Glutamatergic neuron (in vitro differentiated cells): ENCODE measurements at regions not wholly inside any gene's neighbourhood (a gene's known extent, or its start where the extent isn't known, plus 50 kb on each side); places are given as distances from the start of the nearest gene placed in this dataset.
A peak's percentile ranks its signal among the peaks of the same experiment; 100 is the strongest.
"Not testable (repeated sequence)": the region's sequence is repeated elsewhere in the genome, so short reads cannot be mapped to it uniquely, and the experiment has no call there.

Experiments used
- DNase-seq: peaks from one replicate; pipeline ENCODE4 v3.0.0; 2022
- H3K27ac Mint-ChIP-seq: one replicate; pipeline ENCODE4 v1.8.0; 2020; ENCODE audit warnings: mild to moderate bottlenecking, mixed read lengths, inconsistent platforms; ENCODE audit not compliant: unreplicated experiment
- H3K27me3 Mint-ChIP-seq: one replicate; pipeline ENCODE4 v1.8.0; 2020; ENCODE audit warnings: mild to moderate bottlenecking, moderate library complexity, mixed read lengths, inconsistent platforms; ENCODE audit not compliant: unreplicated experiment
- H3K36me3 Mint-ChIP-seq: one replicate; pipeline ENCODE4 v1.8.0; 2020; ENCODE audit warnings: mild to moderate bottlenecking, mixed read lengths, inconsistent platforms; ENCODE audit not compliant: unreplicated experiment
- H3K4me1 Mint-ChIP-seq: one replicate; pipeline ENCODE4 v1.8.0; 2020; ENCODE audit warnings: mild to moderate bottlenecking, low read depth, mixed read lengths, inconsistent platforms; ENCODE audit not compliant: unreplicated experiment
- H3K4me3 Mint-ChIP-seq: one replicate; pipeline ENCODE4 v1.8.0; 2020; ENCODE audit warnings: mild to moderate bottlenecking, mixed read lengths, inconsistent platforms; ENCODE audit not compliant: unreplicated experiment
- H3K9me3 Mint-ChIP-seq: one replicate; pipeline ENCODE4 v1.8.0; 2020; ENCODE audit warnings: mild to moderate bottlenecking, moderate library complexity, mixed read lengths, inconsistent platforms; ENCODE audit not compliant: unreplicated experiment
- TF ChIP-seq, protein P1 (sequence below): fragments of 200-600 bp; sonication (generic); IDR thresholded peaks from one replicate; pipeline ENCODE4 v1.5.0; 2021; ENCODE audit not compliant: partially characterized antibody, unreplicated experiment

DNA sequence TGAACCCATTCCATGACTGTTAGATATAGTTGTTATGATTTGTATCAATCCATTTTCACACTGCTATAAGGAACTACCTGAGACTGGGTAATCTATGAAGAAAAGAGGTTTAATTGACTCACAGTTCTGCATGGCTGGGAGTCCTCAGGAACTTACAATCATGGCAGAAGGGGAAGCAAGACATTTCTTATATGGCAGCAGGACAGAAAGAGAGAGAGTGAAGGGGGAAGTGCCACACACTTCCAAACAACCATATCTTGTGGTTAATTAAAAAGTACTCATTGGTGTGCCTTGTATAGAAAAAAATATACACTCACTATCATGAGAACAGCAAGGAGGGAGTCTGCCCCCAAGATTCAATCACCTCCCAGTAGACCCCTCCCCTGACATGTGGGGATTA is 137.6 kb upstream of the NBPF11 start:
- no peak for DNase-seq
- Mint-ChIP-seq H3K36me3 (peaks cover 15% of the 10 kb centered on the region), H3K27ac (no peak overlapping the region), H3K27me3 (no peaks in the 10 kb centered on the region), H3K4me1 (peaks cover 15% of the 10 kb centered on the region), H3K9me3 (peaks cover 3% of the 10 kb centered on the region), H3K4me3 (no peak overlapping the region)
- TF ChIP-seq, protein P1, sequence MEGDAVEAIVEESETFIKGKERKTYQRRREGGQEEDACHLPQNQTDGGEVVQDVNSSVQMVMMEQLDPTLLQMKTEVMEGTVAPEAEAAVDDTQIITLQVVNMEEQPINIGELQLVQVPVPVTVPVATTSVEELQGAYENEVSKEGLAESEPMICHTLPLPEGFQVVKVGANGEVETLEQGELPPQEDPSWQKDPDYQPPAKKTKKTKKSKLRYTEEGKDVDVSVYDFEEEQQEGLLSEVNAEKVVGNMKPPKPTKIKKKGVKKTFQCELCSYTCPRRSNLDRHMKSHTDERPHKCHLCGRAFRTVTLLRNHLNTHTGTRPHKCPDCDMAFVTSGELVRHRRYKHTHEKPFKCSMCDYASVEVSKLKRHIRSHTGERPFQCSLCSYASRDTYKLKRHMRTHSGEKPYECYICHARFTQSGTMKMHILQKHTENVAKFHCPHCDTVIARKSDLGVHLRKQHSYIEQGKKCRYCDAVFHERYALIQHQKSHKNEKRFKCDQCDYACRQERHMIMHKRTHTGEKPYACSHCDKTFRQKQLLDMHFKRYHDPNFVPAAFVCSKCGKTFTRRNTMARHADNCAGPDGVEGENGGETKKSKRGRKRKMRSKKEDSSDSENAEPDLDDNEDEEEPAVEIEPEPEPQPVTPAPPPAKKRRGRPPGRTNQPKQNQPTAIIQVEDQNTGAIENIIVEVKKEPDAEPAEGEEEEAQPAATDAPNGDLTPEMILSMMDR, result no peak

DNA sequence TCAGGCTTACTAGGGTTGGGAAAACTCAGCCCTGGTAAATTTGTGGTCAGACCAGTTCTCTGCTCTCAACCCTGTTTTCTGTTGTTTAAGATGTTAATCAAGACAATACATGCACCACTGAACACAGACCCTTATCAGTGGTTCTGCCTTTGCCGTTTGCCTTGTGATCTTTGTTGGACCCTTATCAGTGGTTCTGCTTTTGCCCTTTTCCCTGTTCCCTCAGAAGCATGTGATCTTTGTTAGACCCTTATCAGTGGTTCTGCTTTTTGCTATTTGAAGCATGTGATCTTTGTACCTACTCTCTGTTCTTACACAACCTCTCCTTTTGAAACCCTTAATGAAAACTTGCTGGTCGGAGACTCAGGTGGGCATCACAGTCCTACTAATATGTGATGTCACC is 133.9 kb upstream of the NBPF11 start:
- H3K27me3 Mint-ChIP-seq, H3K9me3 Mint-ChIP-seq, H3K4me3 Mint-ChIP-seq, H3K27ac Mint-ChIP-seq, DNase-seq, H3K4me1 Mint-ChIP-seq: not testable (repeated sequence)
- peaks cover 15% of the 10 kb centered on the region for H3K36me3 Mint-ChIP-seq

DNA sequence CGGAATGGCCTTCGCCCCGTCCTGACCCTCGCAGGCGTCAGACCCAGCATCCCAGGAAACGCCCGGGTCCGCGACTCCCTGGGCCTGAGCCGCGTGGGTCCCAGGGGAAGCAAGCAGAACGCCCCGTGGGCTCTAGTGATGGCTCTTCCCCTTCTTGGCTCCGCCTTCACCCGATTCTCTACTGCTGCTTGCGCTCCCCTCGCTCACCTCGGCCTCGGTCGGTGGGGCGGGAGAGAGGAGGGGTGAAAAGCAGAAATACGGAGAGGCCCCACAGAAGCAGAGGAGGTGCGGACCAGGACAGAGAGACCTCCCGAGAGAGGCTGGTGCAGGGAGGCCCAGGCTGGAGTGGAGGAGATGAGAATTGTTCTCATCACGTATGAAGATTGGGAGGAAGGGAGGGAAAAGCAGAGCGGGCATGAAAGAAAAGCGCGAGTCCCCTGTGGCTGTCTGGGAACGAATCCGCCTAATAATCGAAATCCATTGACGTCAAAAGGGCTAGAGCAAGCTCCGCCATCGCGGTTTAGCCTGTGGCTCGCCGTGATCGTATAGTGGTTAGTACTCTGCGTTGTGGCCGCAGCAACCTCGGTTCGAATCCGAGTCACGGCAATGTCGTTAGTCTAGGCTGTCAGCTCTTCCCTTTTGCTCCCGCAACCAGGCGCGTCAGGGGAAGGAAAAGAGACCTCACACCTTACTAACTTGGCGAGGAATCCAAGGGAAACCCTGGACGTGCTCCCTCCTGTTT is 128.9 kb upstream of the NBPF11 start:
- peak overlapping the region; percentile 86 for H3K4me3 Mint-ChIP-seq
- H3K4me1 Mint-ChIP-seq, H3K36me3 Mint-ChIP-seq, DNase-seq, H3K27me3 Mint-ChIP-seq, H3K27ac Mint-ChIP-seq, H3K9me3 Mint-ChIP-seq: not testable (repeated sequence)

DNA sequence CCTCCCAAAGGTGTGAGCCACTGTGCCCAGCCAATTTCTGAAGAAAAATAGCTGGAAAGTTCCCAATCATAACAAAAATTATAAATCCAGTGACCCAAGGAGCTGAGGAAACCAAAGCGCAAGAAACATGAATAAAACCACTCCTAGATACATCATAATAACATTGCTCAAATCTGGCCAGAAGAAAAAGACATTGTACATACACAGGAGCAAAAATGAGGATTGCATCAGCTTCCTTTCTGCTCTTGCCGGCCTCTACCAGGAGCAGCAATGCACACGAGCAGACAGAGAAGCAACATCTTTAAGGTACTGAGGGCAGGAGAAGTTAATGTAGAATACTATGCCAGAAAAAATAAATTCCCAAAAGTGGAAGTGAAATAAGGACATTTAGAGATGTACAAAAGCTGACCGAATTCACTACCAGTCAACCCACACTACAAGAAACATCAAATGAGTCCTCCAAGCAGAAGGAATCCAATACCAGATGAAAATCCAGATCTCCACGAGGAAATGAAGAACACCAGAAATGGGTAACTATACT is 127.0 kb upstream of the NBPF11 start:
- H3K4me3 Mint-ChIP-seq, result peak overlapping the region; percentile 63
- H3K4me1 Mint-ChIP-seq, DNase-seq, H3K27ac Mint-ChIP-seq, H3K36me3 Mint-ChIP-seq, H3K9me3 Mint-ChIP-seq, H3K27me3 Mint-ChIP-seq: not testable (repeated sequence)

DNA sequence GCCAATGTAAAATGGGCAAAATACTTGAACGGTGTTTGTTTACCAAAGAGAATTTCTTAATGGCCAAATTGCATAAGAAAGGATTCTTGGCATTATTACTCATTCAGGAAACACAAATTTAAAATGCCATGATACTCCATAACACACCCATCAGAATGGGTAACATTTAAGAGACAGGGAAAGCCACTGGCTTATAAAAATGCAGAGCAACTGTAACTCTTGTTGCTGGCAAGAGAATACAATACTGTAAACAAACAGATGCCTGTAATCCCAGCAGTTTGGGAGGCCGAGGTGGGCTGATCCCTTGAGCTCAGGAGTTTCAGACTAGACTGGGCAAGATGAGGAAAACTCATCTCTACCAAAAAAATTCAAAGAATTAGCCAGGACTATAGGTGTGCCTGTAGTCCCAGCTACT is 125.8 kb upstream of the NBPF11 start:
- H3K27me3 Mint-ChIP-seq, DNase-seq, H3K9me3 Mint-ChIP-seq, H3K36me3 Mint-ChIP-seq, H3K4me1 Mint-ChIP-seq, H3K4me3 Mint-ChIP-seq, H3K27ac Mint-ChIP-seq: not testable (repeated sequence)

DNA sequence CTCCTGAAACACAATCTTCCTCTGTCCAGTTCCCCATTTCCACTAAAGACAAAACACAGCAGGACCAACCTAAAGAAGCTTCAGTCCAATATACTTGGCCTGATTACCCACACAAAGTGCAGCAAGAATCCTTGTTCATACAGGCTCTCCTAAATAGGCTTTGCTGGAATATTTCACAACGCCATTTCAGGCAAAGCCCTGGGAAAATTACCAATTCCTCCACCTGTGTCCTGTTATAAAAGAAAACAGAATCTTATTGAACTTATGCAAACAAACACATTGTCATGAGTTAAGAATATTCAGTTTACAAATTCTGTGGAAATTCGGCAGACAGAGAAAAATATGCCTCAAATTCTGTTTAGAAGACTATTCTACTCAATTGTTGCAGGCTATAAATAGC is 115.0 kb upstream of the NBPF11 start:
- H3K4me3 Mint-ChIP-seq, H3K27ac Mint-ChIP-seq, DNase-seq, H3K4me1 Mint-ChIP-seq, H3K36me3 Mint-ChIP-seq, H3K9me3 Mint-ChIP-seq, H3K27me3 Mint-ChIP-seq: not testable (repeated sequence)

DNA sequence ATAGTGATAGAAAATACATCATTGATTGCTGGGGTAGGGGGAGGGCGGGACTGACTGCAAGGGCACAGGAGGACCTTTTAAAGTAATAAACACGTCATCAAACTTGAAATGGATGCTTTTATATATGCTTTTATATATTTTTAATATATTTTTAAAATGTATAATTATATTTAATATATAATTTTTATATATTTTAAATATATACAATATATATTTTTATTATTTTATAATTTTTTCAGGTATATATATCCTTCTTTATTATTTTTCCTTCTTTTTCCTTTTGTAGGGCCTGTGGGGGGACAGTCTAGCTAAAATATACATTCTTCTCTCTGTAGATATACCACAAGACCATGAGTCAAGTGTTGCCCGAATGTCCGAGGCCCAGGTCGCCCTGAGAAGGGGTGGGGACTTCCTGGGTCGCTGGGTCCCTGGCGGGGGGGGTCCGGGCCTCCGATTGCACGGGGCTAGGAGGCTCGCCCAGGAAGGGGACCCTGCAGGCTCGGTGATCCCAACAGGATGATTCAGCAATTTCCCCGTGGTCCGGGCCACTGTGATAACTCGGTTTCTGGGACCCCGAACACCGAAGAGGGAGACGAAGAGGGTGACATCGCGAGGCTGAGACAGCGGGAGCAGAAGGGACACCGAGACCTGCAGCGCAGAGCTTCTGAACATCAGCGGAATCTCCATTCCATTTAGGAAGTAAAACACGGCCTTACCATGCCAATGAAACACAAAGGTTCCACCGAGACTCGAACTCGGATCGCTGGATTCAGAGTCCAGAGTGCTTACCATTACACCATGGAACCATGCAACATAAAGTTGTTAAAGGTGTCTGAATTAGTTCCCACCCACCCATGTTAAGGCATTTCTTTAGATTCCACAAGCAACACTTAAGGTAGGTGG is 112.5 kb upstream of the NBPF11 start:
- peaks cover 9% of the 10 kb centered on the region for H3K4me1 Mint-ChIP-seq
- TF ChIP-seq, protein P1, result no peak
- H3K9me3 Mint-ChIP-seq, result peaks cover 6% of the 10 kb centered on the region
- H3K27me3 Mint-ChIP-seq, result peaks cover 11% of the 10 kb centered on the region
- no peak overlapping the region for H3K27ac Mint-ChIP-seq
- DNase-seq, result peak; percentile 45
- H3K36me3 Mint-ChIP-seq, result no peaks in the 10 kb centered on the region
- peak overlapping the region; percentile 93 for H3K4me3 Mint-ChIP-seq
